GM18873 (cell line): ENCODE measurements at regions not wholly inside any gene's neighbourhood (a gene's known extent, or its start where the extent isn't known, plus 50 kb on each side); places are given as distances from the start of the nearest gene placed in this dataset.

Source experiments
- ATAC-seq: cut with Tn5 transposase; IDR thresholded peaks from one replicate; pipeline ENCODE4 v1.9.1; 2021; ENCODE audit warnings: mild to moderate bottlenecking, moderate library complexity, moderate number of reproducible peaks; ENCODE audit not compliant: unreplicated experiment, low FRiP score

GRCh38 chr9:19732441-19732951, 56.3 kb downstream of the SLC24A2 start:
- ATAC-seq, result no peak

GRCh38 chr9:19728101-19728500, 60.7 kb downstream of the SLC24A2 start:
- ATAC-seq, result no peak

GRCh38 chr9:19725970-19726369, 62.9 kb downstream of the SLC24A2 start:
- no peak for ATAC-seq

DNA sequence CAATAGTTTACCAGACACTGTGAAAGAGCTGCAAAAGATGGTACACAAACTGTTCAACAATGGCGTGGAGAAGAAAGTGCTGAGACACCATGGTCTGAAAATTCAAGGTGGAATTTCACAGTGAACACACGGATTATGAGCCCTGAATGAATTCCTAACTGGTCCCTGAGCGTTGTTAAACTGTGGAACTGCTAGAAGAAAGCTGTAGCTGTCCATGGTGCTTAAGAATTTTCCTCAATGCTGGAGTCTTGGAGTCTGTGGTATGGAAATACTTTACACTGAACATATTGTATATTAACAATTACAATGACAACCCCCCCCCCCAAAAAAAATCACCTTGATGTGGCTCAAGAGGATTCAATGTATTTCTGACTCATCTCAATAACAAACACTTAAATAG, 68.5 kb downstream of the SLC24A2 start:
- ATAC-seq, result no peak

DNA sequence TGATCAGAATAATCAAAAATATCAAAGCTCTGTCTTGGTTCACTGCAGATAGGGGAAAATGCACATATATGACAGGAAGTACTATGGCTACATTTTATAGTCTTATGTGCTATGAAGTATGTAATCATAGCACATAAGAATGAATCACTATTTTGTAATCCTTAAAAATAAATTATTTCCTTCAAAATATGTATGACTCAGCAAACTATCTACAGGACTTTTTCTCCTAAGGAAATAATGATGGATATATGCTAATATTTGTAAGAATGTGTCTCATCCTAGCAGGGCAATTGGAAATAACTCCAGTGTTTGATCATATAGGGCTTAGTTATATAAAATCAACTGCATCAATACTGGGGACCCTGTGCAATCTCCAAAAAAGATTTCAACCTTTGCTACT, 85.1 kb downstream of the SLC24A2 start:
- no peak for ATAC-seq

DNA sequence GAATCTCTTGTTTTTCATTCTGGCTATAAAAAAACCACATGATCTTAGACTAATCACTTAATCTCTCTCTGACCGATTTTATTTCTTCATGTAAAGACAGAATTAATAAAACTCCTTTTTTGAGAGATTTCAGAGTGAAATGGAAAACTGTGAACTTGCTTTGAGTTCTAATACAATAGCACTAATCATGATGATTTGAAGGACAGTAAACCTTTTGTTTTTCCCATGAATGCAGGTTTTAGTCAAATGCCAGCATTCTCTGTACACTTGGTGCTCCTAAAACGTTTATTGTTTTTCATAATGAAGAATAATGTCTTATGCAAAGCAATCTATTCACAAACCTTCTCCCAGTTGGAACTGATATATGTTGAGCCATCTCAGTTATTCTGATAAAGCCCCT, 86.8 kb downstream of the SLC24A2 start:
- no peak for ATAC-seq

- no peak for ATAC-seq
These were observed 87.6 kb downstream of the SLC24A2 start for GRCh38 chr9:19701274-19701673.

- ATAC-seq, result no peak
These were observed 88.1 kb downstream of the SLC24A2 start for GRCh38 chr9:19700699-19701098.

DNA sequence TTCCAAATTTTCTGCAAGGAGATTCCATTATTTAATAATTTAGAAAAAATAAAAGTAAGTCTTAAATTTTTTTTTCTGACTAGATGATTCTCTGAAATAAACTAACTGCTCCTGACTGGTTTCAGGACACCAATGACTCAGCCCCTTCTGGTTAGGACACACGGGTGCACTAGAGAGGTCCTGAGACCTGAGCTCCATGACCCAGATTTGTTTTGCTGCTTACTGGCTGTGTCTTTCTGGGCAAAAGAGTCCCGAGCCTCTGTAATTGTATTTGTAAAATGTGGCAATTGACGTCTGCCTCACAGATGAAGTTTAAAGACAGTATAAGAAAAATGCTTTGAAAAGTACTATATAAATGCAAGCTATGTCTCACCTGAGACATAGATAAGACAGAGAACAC, 89.1 kb downstream of the SLC24A2 start:
- ATAC-seq, result no peak

GRCh38 chr9:19698960-19699359, 89.9 kb downstream of the SLC24A2 start:
- no peak for ATAC-seq

- ATAC-seq, result no peak
These were observed 94.2 kb downstream of the SLC24A2 start for GRCh38 chr9:19694601-19695000.

GRCh38 chr9:19690128-19690527, 98.7 kb downstream of the SLC24A2 start:
- ATAC-seq, result no peak

DNA sequence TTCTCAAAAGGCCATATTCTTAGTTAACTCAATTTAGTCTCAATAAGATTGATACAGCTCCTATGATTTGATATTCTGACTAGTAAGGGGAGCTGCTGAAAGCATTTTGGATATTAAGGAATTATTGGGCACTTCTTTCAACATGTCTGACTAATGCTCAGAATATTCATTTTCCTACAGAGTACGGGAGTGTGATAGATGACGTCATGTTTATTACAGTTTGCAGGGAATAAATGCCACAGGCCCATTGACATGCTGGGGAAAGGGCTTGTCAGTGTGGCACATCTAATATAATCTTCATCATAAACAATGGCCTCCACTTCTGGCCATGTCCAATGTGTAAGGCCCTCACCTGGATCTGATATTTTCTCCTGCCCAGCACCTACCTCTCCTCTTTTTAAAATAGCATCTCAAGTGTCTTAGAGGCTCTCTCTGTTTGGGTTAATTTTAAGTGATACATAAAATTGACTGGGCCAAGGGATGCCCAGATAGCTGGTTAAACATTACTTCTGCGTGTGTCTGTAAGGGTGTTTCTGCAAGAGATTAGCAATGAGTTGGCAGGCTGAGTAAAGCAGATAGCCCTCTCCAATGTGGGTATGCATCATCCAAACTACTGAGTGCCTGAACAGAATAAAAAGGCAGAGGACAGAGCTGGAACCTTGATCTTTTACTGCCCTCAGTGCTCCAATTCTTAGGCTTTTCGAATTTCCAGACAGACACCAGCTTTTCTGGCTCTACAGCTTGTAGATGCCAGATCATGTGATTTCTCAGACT, 99.3 kb downstream of the SLC24A2 start:
- no peak for ATAC-seq

- no peak for ATAC-seq
These were observed 105.1 kb downstream of the SLC24A2 start for GRCh38 chr9:19683715-19684114.

GRCh38 chr9:19682397-19682796, 106.4 kb downstream of the SLC24A2 start:
- no peak for ATAC-seq

- no peak for ATAC-seq
These were observed 107.0 kb downstream of the SLC24A2 start for GRCh38 chr9:19681846-19682245.

- no peak for ATAC-seq
These were observed 110.9 kb downstream of the SLC24A2 start for GRCh38 chr9:19677924-19678323.

GRCh38 chr9:19675492-19675891, 113.3 kb downstream of the SLC24A2 start:
- ATAC-seq, result no peak

DNA sequence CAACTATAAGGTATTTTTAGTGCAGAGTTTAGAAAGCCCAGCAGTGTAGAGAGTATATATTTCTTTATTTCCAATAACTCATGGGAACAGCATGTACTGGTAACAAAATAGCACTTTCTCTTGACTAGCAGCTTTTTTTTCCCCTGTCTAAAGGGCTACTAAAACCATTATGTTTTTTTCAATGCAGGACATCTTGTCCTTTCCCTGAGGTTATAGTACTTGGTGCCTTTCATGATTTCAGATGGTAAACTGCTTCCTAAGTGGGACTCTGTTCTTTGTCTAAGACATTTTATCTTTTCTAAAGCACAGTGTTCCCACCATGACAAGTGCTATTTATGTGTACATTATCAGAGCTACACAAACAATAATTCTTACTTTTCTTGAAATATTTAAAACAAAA, 122.3 kb downstream of the SLC24A2 start:
- ATAC-seq, result no peak

DNA sequence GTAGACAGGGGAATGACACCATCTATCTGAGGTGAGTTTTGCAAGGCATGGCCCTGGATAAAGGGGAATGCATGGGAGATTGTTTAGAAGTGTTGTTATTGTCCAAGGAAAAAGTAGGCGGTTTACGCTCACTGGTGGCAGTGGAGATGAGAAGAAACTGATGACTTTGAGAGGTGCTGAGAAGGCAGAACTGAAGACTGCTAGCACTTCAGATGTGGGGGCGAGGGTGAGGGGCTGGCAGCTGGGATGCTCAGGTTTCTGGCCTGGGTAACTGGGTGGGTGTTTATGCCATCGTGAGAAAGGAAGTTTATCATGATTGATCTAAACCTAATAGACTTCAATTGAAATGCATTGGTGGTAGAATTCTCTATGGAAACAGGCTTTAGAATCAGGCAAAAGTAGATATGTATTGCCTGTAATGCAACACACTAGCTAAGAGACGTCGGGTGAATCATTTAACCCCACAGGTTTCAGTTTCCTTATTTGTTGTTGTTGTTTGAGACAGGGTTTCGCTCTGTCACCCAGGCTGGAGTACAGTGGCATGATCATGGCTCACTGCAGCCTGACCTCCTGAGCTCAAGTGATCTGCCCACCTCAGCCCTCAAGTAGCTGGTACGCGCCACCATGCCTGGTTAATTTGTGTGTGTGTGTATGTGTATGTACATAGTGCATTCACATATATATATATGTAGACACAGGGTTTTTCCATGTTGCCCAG, 123.5 kb downstream of the SLC24A2 start:
- ATAC-seq, result peak; percentile 100

DNA sequence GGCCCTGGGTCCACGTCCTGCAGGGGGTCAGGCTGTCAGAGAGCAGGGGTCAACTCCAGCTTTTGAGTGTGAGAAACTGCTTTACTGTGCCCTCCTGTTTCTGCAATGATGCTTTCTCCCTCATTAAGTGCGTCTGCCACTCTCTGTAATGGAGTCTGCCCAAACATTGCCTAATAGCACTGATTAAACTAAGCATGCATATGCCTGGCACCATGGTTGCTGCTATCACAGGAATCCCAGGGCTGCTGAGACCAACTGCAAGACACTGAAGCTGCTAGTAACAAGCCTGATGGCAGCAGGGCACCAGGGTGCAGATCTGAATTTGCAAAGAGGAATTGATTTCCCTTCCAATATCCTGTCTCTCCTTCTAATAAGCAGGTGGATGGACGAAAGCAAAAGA, 125.3 kb downstream of the SLC24A2 start:
- no peak for ATAC-seq

DNA sequence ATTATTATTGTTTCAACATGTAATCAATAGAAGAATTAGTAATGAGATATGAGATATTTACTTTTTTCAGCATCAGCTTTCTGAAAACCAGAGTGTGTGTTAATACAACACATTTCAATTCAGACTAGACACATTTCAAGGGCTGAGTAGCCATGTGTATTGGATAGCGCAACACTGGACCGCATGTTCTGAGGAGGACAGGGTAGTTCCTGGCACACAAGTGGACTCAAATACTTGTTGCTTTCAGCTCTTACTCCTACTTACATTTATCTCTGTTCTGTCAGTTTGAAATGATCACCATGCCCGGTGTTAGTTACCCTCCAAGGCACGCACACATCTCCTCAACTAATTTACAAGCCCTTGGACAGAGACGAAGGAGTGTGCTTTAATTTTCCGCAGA, 126.6 kb downstream of the SLC24A2 start:
- no peak for ATAC-seq
